SW 1271 (cell line): ENCODE measurements at regions not wholly inside any gene's neighbourhood (a gene's known extent, or its start where the extent isn't known, plus 50 kb on each side); places are given as distances from the start of the nearest gene placed in this dataset.
"Not testable (repeated sequence)": the region's sequence is repeated elsewhere in the genome, so short reads cannot be mapped to it uniquely, and the experiment has no call there.

Experiments used
- DNase-seq, 2 experiments: peaks; one replicate each; lab custom pipeline; 2025; lab: John Stamatoyannopoulos, UW

DNA sequence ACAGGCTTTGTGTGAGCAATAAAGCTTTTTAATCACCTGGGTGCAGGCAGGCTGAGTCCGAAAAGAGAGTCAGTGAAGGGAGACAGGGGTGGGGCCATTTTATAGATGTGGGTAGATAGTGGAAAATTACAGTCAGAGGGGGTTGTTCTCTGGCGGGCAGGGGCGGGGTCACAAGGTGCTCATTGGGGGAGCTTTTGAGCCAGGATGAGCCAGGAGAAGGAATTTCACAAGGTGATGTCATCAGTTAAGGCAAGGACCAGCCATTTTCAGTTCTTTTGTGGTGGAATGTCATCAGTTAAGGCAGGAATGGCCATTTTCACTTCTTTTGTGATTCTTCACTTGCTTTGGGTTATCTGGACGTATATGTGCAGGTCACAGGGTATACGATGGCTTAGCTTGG, 571.3 kb upstream of the PCDH7 start:
- not testable (repeated sequence) for DNase-seq

- DNase-seq: not testable (repeated sequence)
Observed at GRCh38 chr4:30149539-30149938, 570.6 kb upstream of the PCDH7 start.

- DNase-seq: no peak
Observed at GRCh38 chr4:30153427-30153826, 566.7 kb upstream of the PCDH7 start.

GRCh38 chr4:30160140-30160539, 560.0 kb upstream of the PCDH7 start:
- DNase-seq: no peak

- no peak for DNase-seq
Observed at GRCh38 chr4:30172416-30172815, 547.8 kb upstream of the PCDH7 start.

GRCh38 chr4:30181512-30181911, 538.7 kb upstream of the PCDH7 start:
- DNase-seq: no peak

GRCh38 chr4:30181918-30182317, 538.3 kb upstream of the PCDH7 start:
- no peak for DNase-seq

- no peak for DNase-seq
Observed at GRCh38 chr4:30182786-30183185, 537.4 kb upstream of the PCDH7 start.

GRCh38 chr4:30191902-30192301, 528.3 kb upstream of the PCDH7 start:
- DNase-seq: no peak

DNA sequence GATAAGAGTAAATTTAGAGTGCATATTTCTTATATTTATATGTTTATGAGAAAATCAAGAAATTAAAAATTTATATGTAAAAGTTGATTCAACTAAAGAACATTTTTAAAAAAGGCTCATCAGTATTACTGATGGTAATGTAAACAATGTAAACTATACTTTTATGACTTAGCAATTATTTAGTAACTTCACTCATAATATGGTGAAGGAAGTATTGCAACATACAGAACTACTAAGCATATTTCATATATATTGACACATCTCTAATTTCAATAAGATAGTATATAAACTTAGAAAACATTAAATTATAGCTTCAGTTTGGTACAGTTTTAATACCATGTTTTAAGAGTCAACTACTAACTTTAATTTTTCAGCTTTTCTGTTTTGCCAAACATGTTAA, 512.8 kb upstream of the PCDH7 start:
- DNase-seq: no peak

- no peak for DNase-seq
Observed at GRCh38 chr4:30208731-30209435, 511.3 kb upstream of the PCDH7 start.

- DNase-seq: not testable (repeated sequence)
Observed at GRCh38 chr4:30215973-30216372, 504.2 kb upstream of the PCDH7 start.

DNA sequence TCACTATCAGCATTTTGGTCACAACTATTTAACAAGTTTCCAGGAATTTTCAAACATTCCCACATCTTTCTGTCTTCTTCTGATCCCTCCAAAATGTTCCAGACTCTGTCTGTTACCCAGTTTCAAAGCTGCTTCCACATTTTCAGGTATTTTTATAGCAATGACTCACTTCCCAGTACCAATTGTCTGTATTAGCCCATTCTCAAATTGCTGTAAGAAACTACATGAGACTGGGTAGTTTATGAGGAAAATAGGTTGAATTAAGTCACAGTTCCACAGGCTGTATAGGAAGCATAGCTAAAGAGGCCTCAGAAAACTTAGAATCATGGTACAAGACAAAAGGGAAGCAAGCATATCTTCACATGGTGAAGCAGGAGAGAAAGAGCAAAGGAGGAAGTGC, 475.0 kb upstream of the PCDH7 start:
- DNase-seq: no peak

GRCh38 chr4:30256116-30256832, 463.9 kb upstream of the PCDH7 start:
- no peak for DNase-seq

DNA sequence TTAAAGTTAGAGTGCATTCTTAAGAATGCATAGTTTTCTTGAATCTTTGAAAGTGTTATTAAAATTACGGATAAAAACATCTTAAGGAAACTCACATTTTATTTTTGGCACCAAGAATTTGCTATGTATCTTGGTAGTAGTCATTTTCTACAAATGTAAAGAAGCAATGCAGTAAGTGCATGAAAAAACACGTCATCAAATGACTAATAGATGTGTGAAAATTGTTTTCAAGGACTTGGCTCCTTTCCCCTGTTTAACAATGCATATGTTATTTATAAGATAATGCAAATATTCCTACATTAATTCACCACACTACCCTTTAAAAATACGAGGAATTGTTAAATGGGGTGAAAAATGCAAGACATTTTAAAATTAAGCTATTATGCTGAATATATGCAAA, 461.2 kb upstream of the PCDH7 start:
- DNase-seq: no peak

GRCh38 chr4:30262379-30262778, 457.8 kb upstream of the PCDH7 start:
- DNase-seq: no peak

DNA sequence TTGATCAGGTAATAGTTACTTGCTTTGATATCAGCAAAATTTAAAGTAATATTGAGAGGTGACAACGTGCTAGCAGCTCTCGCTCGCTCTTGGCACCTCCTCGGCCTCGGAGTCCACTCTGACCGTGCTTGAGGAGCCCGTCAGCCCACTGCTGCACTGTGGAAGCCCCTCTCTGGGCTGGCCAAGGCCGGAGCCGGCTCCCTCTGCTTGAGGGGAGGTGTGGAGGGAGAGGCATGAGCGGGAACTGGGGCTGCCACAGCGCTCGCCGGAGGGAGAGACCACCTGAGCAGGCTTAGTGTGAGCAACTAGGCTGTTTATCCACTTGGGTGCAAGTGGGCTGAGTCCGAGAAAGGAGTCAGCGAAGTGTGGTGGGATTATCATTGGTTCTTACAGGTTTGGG, 455.7 kb upstream of the PCDH7 start:
- DNase-seq: no peak

GRCh38 chr4:30265716-30266115, 454.5 kb upstream of the PCDH7 start:
- no peak for DNase-seq

- no peak for DNase-seq
Observed at GRCh38 chr4:30268370-30268769, 451.8 kb upstream of the PCDH7 start.

DNA sequence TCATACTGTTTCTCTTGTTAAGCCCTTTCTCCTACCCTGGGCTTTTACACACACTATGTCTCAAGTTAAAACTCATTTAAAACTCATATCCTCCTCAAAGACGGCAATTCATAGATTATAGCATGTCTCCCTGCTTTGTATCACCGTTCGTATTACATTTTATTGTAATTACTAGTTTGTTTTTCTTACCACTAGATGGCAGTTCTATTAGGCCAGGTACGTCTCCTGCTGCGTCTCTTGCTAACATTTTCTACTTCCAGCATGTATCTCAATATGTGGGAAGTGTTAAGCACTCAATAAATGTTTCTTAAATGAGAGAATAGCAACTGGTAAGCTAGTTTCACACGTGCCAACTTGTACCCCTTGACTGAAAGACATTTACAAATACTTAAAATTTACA, 450.3 kb upstream of the PCDH7 start:
- peak in 1 of 2 experiments; percentile 13 for DNase-seq

- no peak for DNase-seq
Observed at GRCh38 chr4:30281986-30282385, 438.2 kb upstream of the PCDH7 start.

- DNase-seq: no peak
Observed at GRCh38 chr4:30283336-30283735, 436.8 kb upstream of the PCDH7 start.

DNA sequence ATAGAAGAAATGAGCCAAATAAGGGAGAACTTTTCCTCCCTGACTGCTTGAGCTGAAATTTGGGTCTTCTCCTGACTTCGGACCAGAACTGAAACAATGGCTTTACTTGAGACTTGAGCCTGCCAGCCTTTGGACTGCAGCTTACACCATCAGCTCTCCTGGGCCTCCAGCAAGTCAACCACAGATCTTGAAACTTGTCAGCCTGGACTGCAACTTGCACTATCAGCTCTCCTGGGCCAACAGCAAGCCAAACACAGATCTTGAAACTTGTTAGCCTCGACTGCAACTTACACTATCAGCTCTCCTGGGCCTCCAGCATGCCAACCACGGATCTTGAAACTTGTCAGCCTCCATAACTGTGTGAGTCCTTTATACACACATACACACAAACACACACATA, 425.9 kb upstream of the PCDH7 start:
- DNase-seq: no peak

DNA sequence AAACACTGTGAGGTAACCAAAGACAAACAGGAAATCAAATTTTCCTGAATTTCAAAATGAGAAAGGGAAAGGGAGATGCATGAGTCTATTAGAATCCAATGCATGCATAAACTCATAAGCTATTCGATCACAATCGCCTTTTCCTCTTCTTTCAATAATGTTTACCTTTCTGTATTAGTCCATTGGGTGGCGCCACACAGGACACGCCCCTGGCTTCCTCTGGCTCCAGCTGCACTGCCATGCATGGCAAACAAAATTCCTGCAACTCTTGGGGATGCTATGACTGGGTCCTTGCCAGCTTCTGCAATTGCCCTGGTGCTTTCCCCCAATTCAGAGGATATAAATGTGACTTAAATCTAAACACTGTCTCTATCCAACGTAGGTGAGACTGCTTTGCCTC, 424.5 kb upstream of the PCDH7 start:
- no peak for DNase-seq
